Non-pigmented ciliary epithelial cell (primary cell): ENCODE measurements at regions not wholly inside any gene's neighbourhood (a gene's known extent, or its start where the extent isn't known, plus 50 kb on each side); places are given as distances from the start of the nearest gene placed in this dataset.

Source experiments
- DNase-seq: peaks from one replicate; pipeline ENCODE4 v3.0.0-alpha.2; 2010; ENCODE audit warnings: low read depth

DNA sequence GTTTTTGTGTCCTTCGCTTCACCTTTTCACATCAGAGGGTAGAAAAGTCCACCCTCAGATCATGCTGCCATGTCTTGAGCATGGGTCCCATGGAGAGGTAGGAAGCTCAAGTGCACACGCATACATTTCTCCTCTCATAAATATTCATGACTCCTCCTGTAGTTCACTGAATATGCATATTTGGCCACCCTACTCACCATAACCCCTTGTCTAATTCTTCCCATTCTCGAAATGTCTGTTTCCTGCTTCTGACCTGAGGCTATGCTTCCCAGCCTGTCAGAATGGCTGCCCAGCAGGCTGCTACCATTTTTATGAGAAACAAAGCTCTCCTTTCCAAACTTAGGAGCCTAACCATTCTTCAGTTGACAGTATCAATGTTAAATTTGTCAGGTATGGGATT is 86.5 kb downstream of the ADRA2C start:
- no peak for DNase-seq

- DNase-seq: no peak
Measured at GRCh38 chr4:3853388-3854035, 87.3 kb downstream of the ADRA2C start.

- no peak for DNase-seq
Measured at GRCh38 chr4:3854661-3855060, 88.5 kb downstream of the ADRA2C start.

DNA sequence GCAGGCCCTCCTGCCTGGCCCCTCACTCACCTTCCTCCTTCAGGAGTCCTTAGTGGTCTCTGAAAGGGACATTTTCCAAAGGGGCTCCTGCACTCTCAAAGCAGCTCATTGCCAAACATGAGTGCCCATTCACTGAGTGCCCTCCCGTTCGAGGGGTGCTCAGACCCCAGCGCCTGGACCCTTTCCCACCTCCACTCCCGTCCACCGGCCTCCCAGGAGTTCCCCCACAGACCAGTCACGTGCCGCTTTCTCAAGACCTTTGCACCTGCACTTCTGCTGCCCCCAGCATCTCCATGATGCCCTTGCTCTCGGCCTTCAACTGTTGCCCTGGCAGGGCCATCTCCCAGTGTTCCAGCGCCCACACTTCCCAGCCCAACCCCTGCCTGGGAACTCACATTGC is 89.5 kb downstream of the ADRA2C start:
- no peak for DNase-seq

- DNase-seq: no peak
Measured at GRCh38 chr4:3856604-3857204, 90.5 kb downstream of the ADRA2C start.

GRCh38 chr4:3857269-3857926 is 91.2 kb downstream of the ADRA2C start:
- DNase-seq: no peak

DNA sequence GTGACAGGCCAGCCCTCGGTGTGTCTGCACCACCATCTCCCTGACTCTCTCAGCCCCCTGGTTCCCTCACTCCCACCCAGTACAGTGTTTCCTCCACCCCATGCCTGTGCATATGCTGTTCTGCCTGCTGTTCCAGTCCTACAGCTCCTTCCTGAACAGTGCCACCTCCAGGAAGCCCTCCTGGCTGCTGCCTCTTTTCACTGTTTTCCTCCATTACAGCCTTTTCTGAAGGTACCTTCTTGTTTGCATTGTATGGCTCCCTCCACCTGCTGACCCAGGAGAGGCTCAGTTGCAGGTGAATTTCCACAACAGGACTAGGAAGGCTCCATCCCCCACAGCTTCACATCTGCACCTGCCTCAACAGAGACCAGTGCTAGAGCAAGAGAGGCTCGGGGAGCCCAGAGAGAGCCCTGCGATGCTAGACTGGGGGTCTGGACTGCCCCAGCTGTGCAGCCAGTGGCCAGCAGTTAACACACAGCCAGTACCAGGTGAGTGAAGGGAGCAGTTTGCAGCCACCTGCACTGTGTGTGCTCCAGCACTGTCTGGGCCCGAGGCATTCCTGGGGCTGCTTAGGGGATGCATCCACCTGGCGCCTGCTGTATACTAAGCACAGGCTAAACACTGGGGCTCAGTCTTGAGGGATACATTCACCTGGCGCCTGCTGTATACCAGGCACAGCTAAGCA is 92.0 kb downstream of the ADRA2C start:
- DNase-seq: no peak

DNA sequence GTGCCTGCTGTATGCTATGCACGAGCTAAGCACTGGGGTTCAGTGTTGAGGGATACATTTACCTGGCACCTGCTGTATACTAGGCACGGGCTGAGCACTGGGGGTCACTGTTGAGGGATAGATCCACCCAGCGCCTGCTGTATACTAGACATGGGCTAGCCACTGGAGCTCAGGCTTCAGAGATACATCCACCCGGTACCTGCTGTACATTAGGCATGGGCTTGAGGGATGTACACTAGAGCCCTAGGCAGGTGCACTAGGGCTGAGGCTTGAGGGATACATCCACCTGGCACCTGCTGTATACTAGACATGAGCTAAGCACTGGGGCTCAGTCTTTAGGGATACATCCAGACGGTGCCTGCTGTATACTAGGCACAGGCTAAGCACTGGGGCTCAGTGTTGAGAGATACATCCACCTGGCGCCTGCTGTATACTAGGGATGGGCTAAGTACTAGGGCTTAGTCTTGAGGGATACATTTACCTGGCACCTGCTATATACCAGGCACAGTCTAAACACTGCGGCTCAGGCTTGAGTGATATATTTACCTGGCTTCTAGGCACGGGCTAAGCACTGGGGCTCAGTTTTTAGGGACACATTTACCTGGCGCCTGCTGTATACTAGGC is 92.7 kb downstream of the ADRA2C start:
- no peak for DNase-seq

DNA sequence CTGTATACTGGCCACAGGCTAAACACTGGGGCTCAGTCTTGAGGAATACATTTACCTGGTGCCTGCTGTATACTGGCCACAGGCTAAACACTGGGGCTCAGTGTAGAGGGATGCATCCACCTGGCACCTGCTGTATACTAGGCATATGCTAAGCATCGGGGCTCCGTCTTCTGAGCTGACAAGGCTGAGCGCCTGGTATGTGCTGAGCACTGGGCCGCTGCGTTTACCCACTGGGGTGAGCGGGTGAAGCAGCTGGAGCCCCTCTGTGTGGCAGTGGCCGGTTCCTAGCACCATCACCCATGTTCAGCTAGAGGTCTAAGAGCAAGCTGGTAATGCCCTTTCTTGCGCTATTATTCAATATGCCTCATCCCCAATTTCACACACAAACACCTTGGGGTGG is 93.4 kb downstream of the ADRA2C start:
- DNase-seq: no peak

- no peak for DNase-seq
Measured at GRCh38 chr4:3860061-3860912, 94.1 kb downstream of the ADRA2C start.

GRCh38 chr4:3860913-3861636 is 94.9 kb downstream of the ADRA2C start:
- DNase-seq: no peak

DNA sequence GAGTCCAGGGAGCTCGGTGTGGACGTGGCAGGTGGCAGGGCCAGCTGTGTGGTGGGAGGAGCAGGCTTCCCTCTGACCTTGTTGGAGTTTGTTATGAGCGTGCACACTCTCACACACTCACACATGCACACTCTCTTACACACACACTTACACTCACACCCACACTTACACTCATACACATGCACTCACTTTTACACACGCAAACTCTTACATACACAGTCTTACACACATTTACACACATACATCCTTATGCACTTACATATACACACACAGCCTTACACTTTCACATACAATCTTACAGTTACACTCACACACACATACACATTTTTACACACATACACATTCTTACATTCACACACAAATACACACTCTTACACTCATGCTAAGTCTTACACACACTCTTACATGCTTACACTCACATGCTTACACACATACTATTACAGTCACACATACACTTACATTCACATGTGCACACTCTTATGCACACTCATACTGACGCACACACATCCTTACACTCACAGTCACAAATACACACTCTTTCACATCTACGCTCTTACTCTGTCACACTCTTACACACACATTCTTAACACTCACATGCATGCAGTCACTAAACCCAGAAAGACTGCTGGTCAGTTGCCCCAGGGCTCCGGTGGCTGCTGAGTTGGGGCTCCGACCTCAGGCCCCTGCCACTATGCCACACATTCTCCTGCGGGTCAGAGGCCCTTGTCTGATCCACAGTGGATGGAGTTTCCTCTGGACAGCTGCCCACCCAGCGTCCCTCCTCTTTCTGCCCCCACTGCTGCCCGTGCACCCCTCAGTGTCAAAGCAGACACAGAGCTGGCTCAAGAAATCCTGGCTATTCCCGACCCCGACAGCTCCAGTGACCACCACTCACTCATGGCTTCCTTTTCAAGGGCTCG is 95.8 kb downstream of the ADRA2C start:
- DNase-seq: no peak

DNA sequence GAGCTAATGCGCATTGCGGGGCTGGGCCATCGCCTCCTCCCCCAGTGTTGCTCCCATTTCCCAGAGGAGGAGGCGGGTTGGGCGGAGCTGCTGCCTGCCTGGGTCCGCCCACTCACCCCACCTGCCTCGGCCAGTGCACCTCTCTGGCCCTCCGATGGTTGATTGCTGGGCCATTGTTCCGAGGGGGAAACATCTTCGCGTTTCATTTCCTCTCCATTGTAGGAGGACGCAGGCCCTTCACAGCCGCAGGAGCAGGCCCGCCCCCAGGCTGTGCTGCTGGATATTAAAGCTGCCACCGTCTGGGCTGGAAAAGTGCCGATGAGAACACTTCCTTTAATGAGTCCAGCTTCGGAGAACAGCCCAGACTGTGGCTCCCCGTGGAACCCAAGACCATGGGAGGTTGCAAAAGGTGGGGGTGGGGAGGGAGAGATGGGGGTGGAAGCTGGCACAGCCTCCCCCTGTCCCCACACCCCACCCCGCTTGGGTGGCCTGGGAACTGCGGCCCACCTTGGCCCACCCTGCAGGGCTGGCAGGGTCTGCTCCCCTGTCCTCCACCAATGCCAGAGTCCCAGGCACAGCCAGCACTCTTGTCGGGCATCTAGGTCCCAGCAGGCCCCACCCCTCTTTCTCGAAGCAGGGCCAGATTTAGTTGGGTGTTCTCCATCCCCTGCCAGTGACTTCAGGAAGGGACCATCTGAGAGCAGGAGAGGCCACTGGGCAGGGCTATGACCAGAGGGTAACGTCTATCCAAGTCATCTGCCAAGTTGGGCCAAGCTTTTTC is 96.6 kb downstream of the ADRA2C start:
- no peak for DNase-seq

- no peak for DNase-seq
Measured at GRCh38 chr4:3863841-3864741, 97.9 kb downstream of the ADRA2C start.

DNA sequence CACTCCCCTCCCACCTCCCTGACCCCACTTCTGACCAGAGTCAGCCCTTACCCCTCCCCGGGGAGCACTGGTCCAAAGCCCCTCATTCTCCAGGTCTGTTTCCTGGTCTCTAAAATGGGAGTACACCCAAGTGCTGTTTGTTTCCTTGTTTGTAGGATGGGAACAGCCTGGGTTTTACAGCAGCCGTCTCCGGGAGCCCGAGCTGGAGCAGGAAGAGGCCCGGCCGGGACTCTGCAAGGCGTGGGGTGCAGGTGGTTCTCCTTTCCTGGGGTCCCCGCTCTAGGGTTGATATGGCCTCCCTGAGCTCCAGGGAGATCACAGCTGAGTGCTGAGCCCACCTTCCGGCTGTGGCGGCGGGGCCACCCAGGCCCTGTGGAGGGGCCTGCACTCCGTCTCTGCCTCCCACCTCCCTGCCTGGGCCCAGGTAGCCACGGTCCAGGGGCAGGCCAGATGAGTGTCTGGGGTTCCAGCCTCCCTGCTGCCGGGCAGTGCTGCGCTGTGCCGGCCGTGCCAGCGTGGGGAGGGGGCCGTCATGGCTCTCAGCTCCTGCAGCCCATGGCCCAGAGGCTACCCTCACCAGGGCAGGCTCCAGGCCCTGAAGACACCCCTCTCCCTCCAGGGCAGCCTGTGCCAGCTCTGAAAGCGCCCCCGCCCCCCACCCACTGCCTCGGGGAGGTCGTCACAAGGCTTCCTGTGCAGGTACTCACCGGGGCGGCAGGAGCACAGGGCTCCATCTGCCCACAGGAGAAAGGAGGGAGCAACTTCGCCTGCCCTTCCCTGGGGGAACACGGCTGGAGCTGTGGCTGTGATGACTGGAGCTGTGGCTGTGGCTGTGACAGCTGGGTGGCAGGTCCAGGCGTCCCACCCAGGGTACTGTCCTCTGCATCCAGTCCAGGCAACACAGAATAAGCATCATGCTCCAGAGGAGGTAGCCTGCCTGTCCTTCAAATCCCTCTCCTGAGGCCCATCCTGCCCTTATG is 98.8 kb downstream of the ADRA2C start:
- DNase-seq: no peak

GRCh38 chr4:3865986-3866812 is 100.0 kb downstream of the ADRA2C start:
- DNase-seq: no peak
